ENCODE measurements at regions not wholly inside any gene's neighbourhood (a gene's known extent, or its start where the extent isn't known, plus 50 kb on each side); places are given as distances from the start of the nearest gene placed in this dataset.

DNA sequence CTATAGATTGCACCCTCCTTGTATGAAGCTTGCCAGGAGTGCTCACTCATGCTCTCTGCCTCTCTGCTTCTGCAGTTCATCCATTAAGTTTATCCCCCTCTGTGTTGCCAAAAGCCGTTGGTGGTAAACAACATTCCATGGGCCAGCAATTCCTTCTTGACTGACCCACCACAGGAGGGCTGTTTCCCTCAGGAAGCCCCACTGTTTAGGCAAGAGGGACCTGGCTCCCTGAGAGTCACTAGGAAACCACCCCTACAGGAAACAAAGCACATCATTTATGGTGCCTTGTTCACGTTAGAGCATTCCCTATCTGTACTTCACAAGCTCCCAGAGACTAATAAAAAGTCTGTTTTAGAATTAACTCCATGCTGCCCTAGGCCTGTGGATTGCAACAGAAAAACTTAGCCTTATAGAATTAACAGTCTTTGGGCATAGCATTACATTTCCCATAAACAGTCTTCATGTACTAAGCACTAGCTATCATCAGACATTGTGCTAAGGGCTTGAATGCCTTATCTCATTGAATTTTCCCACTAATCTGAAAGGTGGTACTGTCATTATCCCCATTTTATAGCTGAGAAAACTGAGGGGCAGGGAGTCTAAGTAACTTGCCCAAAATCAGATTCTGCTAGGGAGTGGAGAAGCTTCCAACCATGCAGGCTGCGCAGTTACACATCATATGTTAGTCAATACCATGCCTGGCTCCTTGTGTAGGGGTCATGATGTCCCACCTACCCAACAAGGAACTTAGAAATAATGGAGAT is 149.9 kb downstream of the SHQ1 start:
- intact Hi-C loops (cut with micrococcal nuclease): no loop called here

DNA sequence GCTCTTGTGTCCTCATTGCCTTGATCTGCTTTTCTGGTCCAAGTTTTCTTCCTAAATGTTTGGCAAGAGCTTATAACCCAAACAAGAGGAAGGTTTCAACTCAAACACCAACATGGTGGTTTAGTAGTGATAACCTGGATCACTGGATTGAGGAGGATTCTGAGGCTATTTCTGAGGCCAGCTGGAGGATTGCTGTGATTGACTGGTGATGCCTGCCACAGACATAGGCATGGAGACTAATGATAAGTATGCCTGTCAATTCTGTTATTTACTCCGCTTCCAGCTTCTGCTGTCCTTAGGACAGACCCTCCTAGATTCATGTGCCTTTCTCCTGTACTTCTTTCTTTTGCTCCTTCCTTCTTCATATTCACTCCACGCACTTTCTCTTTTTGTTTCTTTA is 150.5 kb downstream of the SHQ1 start:
- intact Hi-C loops (cut with micrococcal nuclease): no loop called here

DNA sequence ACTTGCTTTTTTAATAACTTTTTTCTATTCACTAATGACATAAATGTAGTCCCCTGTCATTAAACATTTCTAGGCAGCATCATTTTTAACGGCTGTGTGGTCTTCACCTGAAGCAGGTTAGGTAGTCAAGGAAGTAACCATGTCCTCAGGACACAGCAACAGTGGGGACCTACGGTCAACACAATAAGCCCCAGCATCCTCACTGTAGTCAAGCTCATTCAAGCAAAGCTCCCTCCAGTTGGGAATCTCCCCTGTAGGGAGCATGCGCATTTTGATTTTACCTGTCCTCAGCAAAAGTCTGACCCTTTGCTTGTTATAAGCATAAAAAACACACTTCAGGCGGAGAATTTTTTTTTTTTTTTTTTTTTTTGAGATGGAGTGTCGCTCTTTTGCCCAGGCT is 151.4 kb downstream of the SHQ1 start:
- intact Hi-C loops (cut with micrococcal nuclease): no loop called here

DNA sequence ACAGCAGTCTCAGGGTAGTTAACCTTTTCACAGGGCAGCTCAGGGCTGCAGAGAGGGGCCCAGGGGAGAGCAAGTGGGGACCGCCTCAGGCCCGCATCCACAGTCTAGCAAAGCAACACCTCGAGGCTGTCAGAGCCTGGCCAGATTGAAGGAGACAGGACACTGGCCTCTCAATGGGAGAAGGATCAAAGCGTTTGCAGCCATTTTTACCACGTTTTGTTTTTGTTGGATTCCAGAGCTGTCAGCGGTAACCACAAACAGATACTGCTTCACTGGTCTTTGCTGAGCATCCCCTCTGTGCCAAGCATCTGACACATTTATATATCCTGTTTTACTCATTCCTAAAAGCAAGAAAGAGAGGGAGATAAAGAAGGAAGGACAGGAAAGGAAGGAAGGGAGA is 153.8 kb downstream of the SHQ1 start:
- intact Hi-C loops (cut with micrococcal nuclease): no loop called here

DNA sequence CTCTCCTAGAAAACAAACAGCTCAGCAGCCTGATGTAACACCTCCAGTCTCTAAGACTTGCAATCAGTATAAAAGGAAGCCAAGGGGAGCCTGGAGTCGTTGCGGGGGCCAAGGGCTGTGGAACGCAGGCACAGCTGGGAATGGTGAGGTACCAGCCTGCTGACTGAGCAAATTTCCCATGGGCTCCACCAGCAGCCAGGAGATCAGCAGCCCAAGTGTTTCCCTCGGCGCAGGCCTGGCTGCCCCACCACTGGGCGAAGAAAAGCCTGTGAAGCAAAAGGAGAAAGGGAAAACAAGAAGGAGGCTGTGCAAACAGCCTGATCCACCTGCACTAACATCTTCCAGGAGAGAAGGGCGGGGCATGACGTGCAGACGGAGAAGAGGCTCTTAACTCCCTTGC is 155.3 kb downstream of the SHQ1 start:
- intact Hi-C loops (cut with micrococcal nuclease): no loop called here

DNA sequence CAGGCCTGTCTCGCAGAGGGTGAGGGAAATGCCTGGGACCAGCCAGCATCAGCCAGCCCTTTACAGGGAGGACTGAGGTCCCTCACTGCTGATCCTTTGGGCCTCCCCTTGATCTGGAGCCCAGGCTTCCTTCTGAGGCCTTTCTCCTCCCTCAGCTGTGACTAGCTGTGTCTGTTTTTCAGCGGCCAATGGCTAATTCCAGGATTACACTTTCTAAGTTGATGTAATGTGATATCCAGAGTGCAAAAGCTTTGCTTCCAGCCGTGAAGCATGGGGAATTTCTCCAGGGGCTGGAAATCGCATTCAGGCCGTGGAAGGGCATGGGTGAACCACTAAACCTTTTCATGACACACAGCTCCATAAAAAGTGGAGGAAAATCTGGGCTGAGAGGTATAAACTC is 157.6 kb downstream of the SHQ1 start:
- intact Hi-C loops (cut with micrococcal nuclease): no loop called here

DNA sequence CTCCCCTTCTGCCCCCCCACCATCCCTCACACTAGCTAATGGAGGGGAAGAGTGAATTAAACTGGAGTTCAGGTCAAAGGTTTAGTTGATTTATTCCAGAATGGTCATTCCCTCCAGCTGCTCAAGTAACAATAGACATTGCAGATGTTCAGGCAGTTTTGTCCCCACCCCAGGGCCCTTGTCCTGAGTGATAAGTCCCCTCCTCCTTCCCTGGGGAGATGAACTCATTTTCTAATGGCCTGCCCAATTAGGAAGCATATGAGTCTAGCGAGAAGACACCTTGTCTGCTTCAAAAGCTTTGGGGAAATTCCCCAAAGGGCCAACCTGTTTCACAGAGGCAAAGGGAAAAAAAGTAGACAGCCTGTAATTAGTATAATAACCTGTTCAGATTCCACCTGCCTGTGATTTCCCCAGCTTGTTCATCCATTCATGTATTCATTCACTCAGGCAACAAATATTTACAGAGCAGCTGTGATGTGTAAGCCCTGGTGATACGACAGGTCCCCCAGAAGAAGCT is 165.3 kb downstream of the SHQ1 start:
- intact Hi-C loops (cut with micrococcal nuclease): no loop called here

DNA sequence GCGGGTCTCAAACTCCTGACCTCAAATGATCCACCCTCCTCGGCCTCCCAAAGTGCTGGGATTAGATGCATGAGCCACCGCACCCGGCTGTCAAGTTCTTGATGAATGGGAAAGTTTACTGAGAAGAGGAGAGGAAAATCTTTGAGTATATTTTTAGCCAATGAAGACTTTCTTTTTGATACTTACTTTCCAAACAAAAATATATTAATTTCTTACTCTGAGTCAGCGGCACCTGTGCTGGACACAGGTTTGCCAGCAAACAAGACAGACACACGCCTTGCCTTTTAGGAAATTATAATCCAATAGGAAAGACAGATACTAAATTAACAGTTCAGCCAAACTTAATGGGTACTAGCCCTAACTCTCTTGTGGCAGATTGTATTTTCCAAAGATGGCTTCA is 166.6 kb downstream of the SHQ1 start:
- intact Hi-C loops (cut with micrococcal nuclease): no loop called here

DNA sequence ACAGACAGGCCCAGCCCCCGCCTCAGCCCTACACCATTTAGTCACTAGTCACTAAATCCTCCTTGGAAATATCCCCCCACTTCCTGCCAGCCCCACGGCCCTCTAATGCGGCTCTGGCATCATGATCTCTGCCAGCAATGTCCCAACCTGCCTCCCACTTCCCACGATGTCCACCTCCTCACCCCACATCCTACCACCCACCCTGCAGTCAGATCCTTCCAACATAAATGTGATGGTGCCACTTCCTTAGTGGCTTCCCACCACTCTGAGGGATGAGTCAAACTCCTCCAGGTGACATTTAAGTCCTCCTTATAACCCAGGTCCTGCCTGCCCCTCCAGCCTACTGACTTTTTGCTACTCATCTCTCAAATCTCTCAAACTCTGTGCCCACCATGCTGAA is 167.5 kb downstream of the SHQ1 start:
- intact Hi-C loops (cut with micrococcal nuclease): no loop called here

DNA sequence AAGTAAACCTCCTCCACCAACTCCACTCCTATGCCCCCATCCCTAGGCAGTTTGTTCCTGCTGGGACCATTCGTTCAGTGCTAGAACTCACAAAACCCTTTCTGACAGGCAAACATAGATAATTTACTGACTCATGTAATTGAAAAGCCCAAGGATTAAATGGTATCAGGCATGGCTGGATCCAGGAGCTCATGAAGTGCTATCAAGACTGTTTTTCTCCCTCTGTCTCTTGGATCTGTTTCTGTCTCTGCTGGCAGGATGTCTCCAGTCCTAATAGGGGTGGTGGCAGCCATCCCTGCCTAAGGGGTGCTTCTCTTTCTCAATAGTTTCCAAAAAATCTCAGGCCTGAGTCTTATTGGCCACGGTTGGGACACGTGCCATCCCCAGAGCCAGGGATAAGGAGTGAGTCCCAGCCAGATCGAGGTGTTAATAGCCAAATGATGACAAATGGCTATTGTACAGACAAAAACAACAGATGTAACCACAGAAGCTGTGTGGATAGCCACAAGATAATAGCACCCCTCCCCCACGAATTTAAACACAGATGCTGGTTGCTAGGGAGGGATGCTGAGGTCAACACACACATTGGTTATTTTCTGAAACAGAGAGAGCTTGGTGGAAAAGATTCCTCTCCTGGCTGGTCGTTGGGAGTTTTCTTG is 168.6 kb downstream of the SHQ1 start:
- intact Hi-C loops (cut with micrococcal nuclease): no loop called here

DNA sequence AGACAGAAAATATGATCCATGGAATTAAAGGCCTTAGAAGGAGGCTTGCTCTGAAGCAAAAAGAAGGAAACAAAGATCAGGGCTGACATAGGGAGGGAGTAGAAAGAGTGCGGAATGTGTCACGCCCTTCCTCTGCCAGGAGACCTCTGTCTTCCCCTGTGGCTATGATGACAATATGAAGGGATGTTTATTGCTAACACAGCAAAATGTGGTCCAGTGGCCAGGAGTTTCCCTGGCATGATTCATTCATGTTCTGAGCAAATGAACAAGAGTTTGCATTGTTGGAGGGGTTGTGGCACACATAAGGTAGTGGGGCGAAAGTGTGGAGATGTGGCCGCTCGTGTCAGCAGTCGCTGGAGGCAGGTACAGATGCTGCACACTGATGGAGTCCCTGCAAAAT is 169.4 kb downstream of the SHQ1 start:
- intact Hi-C loops (cut with micrococcal nuclease): no loop called here

DNA sequence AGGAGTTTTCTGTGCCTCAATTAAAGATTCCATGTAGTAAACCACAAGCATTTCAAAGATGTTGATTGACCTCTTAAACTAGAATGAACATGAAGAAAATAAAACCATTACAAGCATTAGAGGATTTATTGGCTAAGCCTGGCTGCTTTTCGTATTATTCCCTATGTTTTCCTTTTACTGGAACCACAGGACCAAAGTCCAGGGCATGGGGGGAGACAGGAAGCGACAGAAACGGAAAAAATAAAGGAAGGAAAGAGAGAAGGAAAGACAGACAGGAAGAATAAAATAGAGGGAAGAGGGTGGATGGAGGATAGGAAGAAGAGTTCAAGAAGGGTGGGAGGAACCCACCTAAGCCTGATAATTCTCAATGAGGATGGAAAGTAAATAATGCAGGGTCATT is 169.9 kb downstream of the SHQ1 start:
- intact Hi-C loops (cut with micrococcal nuclease): no loop called here

DNA sequence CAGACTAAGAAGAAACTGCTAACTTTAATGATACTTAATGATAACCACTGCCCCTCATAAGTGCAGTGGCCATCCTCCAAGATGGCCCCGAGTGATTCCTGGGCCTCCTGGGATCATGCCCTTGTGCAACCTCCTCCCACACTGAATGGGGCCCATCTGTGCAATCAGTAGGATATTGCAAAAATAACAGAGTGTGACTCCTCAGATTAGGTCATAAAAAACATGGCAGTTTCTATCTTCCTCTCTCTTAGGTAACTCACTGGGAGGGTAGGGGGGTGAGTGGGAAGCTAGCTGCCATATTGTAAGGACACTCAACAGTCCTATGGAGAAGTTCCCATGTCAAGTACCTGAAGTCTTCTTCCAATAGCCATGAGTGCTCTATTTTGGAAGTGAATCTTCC is 173.0 kb downstream of the SHQ1 start:
- intact Hi-C loops (cut with micrococcal nuclease): no loop called here

DNA sequence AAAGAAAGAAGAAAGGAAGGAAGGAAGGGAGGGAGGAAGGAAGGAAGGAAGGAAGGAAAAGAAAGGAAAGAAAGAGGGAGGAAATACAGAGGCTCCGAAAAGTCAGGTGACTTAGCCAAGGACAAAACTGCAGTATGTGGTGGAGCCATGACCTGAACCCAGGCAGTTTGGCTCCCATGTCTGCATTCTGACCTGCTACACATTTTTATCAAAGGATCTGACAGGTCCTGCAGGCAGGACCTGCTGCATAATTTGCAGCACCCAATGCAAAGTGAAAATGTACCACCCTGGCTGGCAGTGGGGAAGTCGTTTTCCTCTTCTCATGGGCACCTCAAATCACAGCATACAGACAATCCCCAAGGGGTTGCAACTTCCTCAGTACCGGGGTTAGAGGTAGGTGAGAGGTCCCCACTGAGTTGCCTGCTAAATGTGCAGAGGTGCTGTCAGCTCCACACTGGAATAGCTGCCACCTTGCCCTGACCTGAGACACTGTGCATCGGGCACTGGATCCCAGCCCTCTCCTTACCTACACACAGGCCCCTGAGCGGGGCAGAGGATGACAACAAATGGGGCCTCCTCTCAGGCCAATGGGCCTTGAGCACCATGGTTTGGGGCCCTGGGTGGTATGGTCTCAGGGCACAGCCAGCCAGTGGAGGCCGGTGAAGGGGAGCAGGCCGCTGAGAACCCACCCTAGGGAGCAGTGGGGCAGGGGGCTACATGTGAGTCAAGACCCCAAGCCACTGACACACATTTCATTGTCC is 175.1 kb downstream of the SHQ1 start:
- intact Hi-C loops (cut with micrococcal nuclease): no loop called here

DNA sequence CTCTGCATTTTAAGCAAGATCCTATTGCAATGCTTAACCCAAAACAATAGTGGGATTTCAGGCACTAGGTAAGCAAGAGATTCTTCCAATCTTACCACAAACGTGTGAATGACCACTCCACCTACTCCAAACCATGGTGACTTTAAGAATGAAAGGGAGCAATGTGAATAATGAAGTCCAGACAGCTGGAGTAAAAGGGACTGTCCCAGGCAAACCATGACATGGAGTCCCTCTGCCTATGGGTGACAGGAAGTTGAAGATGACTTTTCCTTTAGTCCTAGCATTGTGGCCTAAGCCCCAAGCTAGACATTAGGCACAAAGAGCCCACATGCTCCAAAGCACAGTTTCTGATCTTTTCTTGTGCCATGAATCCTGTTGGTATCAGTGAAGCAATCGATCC is 179.0 kb downstream of the SHQ1 start:
- intact Hi-C loops (cut with micrococcal nuclease): no loop called here

DNA sequence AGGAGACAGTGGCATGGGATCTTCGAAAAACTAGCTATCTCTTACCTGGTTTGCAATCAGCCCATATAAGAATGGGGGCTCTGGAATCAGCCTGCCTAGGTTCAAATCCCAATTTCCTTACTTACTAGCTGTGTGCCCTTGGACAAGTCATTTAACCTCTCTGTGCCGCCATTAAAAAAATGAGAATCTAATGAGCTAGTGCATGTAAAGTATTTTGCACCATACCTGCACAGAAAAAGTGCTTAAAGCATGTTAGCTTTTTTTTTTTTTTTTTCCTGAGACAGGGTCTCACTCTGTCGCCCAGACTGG is 181.8 kb downstream of the SHQ1 start:
- intact Hi-C loops (cut with micrococcal nuclease): loop anchor here (1.0 kb wide), 4 partner anchors 91 to 791 kb away; no protein-coding TSS in a partner anchor

DNA sequence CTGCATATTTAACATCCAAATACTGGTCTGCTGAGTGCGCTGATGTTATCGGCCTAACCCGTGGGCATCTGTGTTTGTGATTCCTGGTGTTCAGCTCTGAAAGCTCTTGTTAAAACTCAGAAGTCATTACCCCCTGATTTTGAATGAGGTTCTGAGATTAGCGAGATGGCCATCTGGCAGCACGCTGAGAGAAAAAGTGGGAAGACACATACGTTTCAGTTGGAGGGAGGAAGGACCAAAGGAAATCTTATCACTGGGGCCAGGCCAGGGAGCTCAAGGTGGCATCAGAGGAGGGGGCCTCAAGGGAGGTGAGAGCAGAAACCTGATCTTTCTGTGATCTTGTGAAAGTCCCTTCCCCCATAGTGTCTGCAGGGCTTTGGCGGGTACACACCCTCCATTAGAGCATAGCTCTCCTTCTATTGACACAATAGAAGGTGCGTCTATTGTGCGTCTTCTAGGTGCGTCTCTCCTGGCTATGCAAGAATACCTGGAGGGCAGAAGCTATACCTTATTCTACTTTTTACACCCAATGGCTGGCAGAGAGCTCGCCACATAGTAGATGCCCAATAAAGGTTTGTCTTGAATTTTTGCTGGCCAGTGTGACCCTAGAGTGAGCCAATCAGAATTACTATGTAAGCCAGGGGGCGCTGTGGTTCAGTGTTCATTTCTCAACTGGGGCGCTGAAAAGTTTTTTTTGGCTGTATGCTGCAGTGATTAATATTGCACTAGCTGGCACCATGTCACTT is 182.4 kb downstream of the SHQ1 start:
- intact Hi-C loops (cut with micrococcal nuclease): loop anchor here (1.0 kb wide), 4 partner anchors 91 to 791 kb away; no protein-coding TSS in a partner anchor

DNA sequence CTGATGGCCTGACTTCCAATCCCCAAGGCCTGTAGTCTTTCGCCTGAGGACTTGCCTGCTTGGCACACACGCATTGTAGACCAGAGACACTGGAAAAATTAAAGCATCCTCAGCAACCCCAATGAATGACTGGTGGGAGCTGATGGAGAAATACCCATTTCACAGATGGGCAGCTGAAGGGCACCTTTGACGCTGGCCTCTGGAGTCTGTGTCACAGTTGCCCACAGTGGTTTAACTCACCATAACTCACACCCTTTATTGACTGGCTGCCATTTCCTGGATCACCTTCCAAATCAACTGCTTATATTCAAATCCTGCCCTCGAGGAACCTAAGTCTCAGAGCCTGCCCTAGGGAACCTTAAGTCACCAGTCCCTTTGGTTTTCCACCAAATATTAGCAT is 183.1 kb downstream of the SHQ1 start:
- intact Hi-C loops (cut with micrococcal nuclease): no loop called here

DNA sequence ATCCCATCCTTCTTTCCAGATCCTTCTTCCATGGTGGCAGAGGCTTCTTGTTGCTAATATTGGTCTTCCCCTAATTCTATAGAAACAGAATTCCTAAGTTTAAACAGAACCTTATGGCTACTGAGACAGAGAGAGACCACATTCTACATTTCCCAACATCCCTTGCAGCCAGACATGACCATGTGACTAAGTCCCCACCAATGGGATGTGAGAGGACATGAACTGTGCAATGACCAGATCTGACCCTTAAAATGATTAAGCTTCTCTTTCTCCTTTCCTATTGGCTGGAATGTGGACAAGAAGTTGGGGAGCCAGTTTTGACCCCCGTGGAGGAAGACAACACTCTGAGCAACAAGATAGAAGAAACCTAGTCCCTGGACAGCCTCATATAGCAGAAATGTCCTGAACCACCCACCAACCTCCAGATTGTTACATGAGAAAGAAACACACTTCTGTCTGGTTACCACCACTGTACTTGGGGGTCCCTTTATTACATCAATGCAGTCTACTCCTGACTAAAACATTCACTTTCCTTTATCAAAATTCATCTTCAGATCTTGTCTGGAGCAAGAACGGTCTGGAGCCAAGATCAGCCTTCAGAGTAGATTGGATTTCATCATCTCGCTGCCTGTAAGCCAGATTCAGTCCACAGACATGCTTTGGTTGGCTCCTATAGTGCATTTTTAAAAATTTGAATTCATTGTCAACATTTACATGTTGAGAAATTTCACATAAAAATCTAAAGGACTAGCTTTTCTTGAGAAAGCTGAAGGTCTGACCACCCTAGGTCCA is 183.9 kb downstream of the SHQ1 start:
- intact Hi-C loops (cut with micrococcal nuclease): no loop called here

DNA sequence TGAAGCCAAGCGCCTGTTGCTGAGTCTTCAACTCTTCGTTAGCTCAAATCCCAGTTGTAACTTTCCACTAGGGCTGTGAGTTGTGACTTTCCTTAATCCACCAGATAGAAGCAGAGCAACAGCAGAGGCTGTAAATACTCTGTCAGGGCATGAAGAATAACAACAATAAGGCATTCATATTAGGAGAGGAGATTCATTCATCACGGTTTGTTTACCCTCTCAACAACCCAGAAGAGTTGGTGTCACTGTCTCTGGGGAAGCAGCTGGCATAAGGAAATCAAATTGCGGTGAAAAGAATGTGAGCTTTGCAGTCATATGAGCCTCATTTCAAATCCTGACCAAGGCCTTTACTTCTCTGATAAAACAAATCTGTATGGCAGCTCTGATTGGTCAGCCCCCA is 184.8 kb downstream of the SHQ1 start:
- intact Hi-C loops (cut with micrococcal nuclease): no loop called here

DNA sequence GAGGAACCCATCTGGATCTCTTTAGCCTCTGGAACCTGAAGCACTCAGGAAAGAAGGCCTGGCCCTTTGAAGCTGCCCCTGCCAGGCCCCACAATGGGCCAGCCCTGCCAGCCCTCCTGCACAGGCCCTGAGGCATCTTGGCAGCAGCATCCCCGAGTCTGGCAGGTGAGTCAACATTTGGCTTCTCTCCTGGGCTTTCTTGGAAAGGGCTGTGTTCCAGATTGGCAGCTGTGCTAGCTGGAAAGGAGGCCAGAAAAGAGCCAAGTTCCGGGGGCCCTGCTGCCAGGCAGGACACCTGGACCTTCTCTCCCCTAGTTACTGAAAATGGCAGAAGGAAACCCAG is 187.2 kb downstream of the SHQ1 start:
- intact Hi-C loops (cut with micrococcal nuclease): no loop called here

Measured in T-helper 1 cell treated with Interleukin-12 subunit alpha and Interleukin-12 subunit beta and Interleukin-4 antibody, amounts not matched to agents 30 ng/mL and 1 ng/mL, for 36 hours (primary cell).